ENCODE measurements at regions not wholly inside any gene's neighbourhood (a gene's known extent, or its start where the extent isn't known, plus 50 kb on each side); places are given as distances from the start of the nearest gene placed in this dataset.

DNA sequence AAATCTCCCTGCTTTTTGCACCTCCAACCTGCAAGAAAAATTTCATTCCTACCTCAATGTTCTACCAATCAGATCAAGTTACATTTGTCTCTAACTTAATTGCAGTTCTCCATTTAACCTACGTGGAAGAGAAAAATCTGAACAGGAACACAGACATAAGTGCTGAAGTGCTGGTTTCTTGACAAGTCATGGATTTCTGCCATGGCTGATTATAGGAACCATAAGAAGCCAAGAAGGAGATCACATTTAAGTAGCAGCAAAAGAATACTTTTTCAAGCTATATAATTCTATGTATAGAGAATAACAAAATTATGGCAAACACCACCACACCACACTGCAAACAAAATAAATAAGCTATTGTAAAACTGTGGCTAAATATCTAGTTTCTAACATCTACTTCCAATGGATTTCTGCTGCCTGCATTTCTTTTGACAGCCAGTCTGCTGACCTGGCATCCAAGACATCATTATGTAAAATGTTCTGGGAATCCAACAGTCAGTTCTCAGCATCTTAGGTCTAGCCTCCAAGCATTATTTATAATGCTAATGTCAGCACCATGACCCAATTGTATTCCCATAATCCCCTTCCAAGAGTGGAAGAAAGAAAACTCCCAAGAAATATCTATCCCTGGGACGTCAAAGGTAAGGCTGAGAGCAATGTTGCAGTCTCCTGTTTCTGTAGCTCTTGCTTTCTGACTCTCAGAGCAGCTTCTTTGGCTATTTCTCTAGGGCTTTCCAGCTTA lies 50.8 kb upstream of the GAB1 start:
- Histone ChIP-seq H3K4me1 (peaks cover 22% of the 10 kb centered on the region), H3K36me3 (no peaks in the 10 kb centered on the region), H3K27me3 (no peaks in the 10 kb centered on the region), H3K27ac (peak overlapping the region; percentile 63), H3K9me3 (no peaks in the 10 kb centered on the region), H3K4me3 (no peak overlapping the region)
- DNase-seq (ENCODE audit: extremely low spot score in 2 of 2), result no peak
- TF ChIP-seq CTCF (IDR thresholded peaks at IDR 0.05), result no peak
- intact Hi-C loops (cut with DNase I), result no loop called here

- H3K4me1 ChIP-seq, result peaks cover 22% of the 10 kb centered on the region
- no peak overlapping the region for H3K4me3 ChIP-seq
- TF ChIP-seq POLR2A (IDR thresholded peaks at IDR 0.05), result no peak
- peak in 1 of 2 donors; percentile 42 for TF ChIP-seq POLR2AphosphoS5 (IDR thresholded peaks at IDR 0.05; ENCODE audit: insufficient read depth in 1 of 2, low read depth in 1 of 2)
- no peak for DNase-seq (ENCODE audit: extremely low spot score in 2 of 2)
- peak overlapping the region; percentile 63 for H3K27ac ChIP-seq
- no peaks in the 10 kb centered on the region for H3K9me3 ChIP-seq
- intact Hi-C loops (cut with DNase I), result no loop called here
- no peaks in the 10 kb centered on the region for H3K36me3 ChIP-seq
- H3K27me3 ChIP-seq, result no peaks in the 10 kb centered on the region
These were observed 49.7 kb upstream of the GAB1 start for GRCh38 chr4:143286701-143287571.

All from vagina (tissue), 2 donors.